Fibroblast of lung (primary cell): ENCODE measurements at regions not wholly inside any gene's neighbourhood (a gene's known extent, or its start where the extent isn't known, plus 50 kb on each side); places are given as distances from the start of the nearest gene placed in this dataset.
"Not testable (repeated sequence)": the region's sequence is repeated elsewhere in the genome, so short reads cannot be mapped to it uniquely, and the experiment has no call there.

Experiments
- CTCF ChIP-seq, 2 donors: IDR thresholded peaks in 1 of 2; conservative IDR thresholded peaks in 1 of 2; 1 replicate in 1 of 2; 2 replicates in 1 of 2; pipeline ENCODE4 v1.5.1; 2011 to 2012; ENCODE audit warnings: low read length in 2 of 2, control low read depth in 1 of 2, inconsistent platforms in 1 of 2, low read depth in 1 of 2, mild to moderate bottlenecking in 1 of 2
- EZH2 ChIP-seq: IDR thresholded peaks from 2 replicates; pipeline ENCODE4 v1.5.1; 2012; ENCODE audit warnings: low read length, control low read depth, mild to moderate bottlenecking; ENCODE audit errors: missing control alignments

GRCh38 chr21:27974152-27974551 is 1007.3 kb upstream of the ADAMTS5 start:
- not testable (repeated sequence) for TF ChIP-seq CTCF (conservative IDR thresholded peaks at IDR 0.05 in 1 of 2, IDR thresholded peaks at IDR 0.05 in 1 of 2; ENCODE audit: low read depth in 1 of 2, low read length in 2 of 2); EZH2
